Upper lobe of left lung (tissue), 6 donors: ENCODE measurements at regions not wholly inside any gene's neighbourhood (a gene's known extent, or its start where the extent isn't known, plus 50 kb on each side); places are given as distances from the start of the nearest gene placed in this dataset.
"Not testable (repeated sequence)": the region's sequence is repeated elsewhere in the genome, so short reads cannot be mapped to it uniquely, and the experiment has no call there.

Experiments used
- ATAC-seq, 2 donors: fragments of 200-7000 bp; cut with Tn5 transposase; one replicate each; pipeline ENCODE4 v1.9.1; 2022; ENCODE audit warnings: mild to moderate bottlenecking in 2 of 2, moderate library complexity in 2 of 2; ENCODE audit not compliant: low FRiP score in 2 of 2
- DNase-seq, 2 donors: peaks; one replicate each; pipeline ENCODE4 v3.0.0-alpha.2; 2019 to 2020
- H3K27ac ChIP-seq, 4 donors: fragments of 200-600 bp; sonication (generic); one replicate each; pipeline ENCODE4 v1.5.1; 2016 to 2019
- H3K27me3 ChIP-seq, 4 donors: fragments of 200-600 bp; sonication (generic); one replicate each; pipeline ENCODE4 v1.5.1; 2017 to 2019
- H3K36me3 ChIP-seq, 4 donors: fragments of 200-600 bp; sonication (generic); one replicate each; pipeline ENCODE4 v1.5.1; 2016 to 2019
- H3K4me1 ChIP-seq, 4 donors: fragments of 200-600 bp; sonication (generic); one replicate each; pipeline ENCODE4 v1.5.1; 2018 to 2019
- H3K4me3 ChIP-seq, 4 donors: fragments of 200-600 bp; sonication (generic); one replicate each; pipeline ENCODE4 v1.5.1; 2017 to 2019; ENCODE audit warnings: mild to moderate bottlenecking in 2 of 4, moderate library complexity in 1 of 4
- H3K9me3 ChIP-seq, 4 donors: fragments of 200-600 bp; sonication (generic); one replicate each; pipeline ENCODE4 v1.5.1; 2018 to 2019
- CTCF ChIP-seq, 6 experiments: fragments of 450-650 bp in 4 of 6; fragments of 200-600 bp in 2 of 6; sonication (generic) in 2 of 6; IDR thresholded peaks; one replicate each; pipeline ENCODE4 v1.5.1; 2016 to 2019; ENCODE audit warnings: antibody characterized with exemption in 6 of 6
- EP300 ChIP-seq, 4 donors: sonication (generic); formaldehyde crosslinking; IDR thresholded peaks; one replicate each; pipeline ENCODE4 v1.5.1; 2017; ENCODE audit warnings: antibody characterized with exemption in 4 of 4, control low read depth in 2 of 4
- POLR2A ChIP-seq, 4 donors: fragments of 450-650 bp; IDR thresholded peaks; one replicate each; pipeline ENCODE4 v1.5.1; 2016 to 2017; ENCODE audit warnings: antibody characterized with exemption in 4 of 4, mild to moderate bottlenecking in 2 of 4
- POLR2AphosphoS5 ChIP-seq, 2 donors: sonication (generic); formaldehyde crosslinking; IDR thresholded peaks; one replicate each; pipeline ENCODE4 v1.5.1; 2017; ENCODE audit warnings: antibody characterized with exemption in 2 of 2
- WGBS, 2 donors: methylation state at CpG; one replicate each; pipeline ENCODE4 v1.1.5; 2017 to 2018; 5-methylcytosine and 5-hydroxymethylcytosine counted together
- donor health status: DM: no; HTN: no; CAD: no; lungs with moderate emphysema.
- donor health status: DM: no; HTN: yes; CAD: no; lungs with severe emphysema.

GRCh38 chr15:98083203-98083910 lies 122.9 kb downstream of the ARRDC4 start:
- no peak overlapping the region for H3K27ac ChIP-seq
- no peaks in the 10 kb centered on the region for H3K4me1 ChIP-seq
- no peak for TF ChIP-seq CTCF (IDR thresholded peaks at IDR 0.05)
- no peak for TF ChIP-seq EP300 (IDR thresholded peaks at IDR 0.05)
- no peak for TF ChIP-seq POLR2AphosphoS5 (IDR thresholded peaks at IDR 0.05)
- no peak for TF ChIP-seq POLR2A (IDR thresholded peaks at IDR 0.05)
- ATAC-seq = no peak
- H3K4me3 ChIP-seq = no peak overlapping the region
- no peak for DNase-seq
- H3K9me3 ChIP-seq = peaks cover 0 to 4% (median 0%) of the 10 kb centered on the region in 4 donors
- WGBS, 2 donors = 63 to 76% methylated on average over 14 of the region's 14 CpGs
- H3K36me3 ChIP-seq = no peaks in the 10 kb centered on the region
- no peaks in the 10 kb centered on the region for H3K27me3 ChIP-seq

- 0 to 2% methylated on average over 2 of the region's 2 CpGs for WGBS, 2 donors
Observed at GRCh38 chr15:98085003-98085639, 124.6 kb downstream of the ARRDC4 start.

GRCh38 chr15:98088307-98088945 lies 127.9 kb downstream of the ARRDC4 start:
- H3K27ac ChIP-seq, H3K36me3 ChIP-seq, H3K4me1 ChIP-seq, H3K4me3 ChIP-seq, H3K9me3 ChIP-seq, H3K27me3 ChIP-seq: not testable (repeated sequence)
- ATAC-seq (peak; percentile 68 to 90), DNase-seq (peak in 1 of 2 donors; percentile 33)
- WGBS, 2 donors = 87 to 93% methylated on average over 25 of the region's 35 CpGs

More at GRCh38 chr15:98085003-98085639, 124.6 kb downstream of the ARRDC4 start:
- H3K36me3 ChIP-seq = no peaks in the 10 kb centered on the region
- no peak for ATAC-seq
- TF ChIP-seq CTCF (IDR thresholded peaks at IDR 0.05) = peak; percentile 46 to 69 (median 54)
- no peak for TF ChIP-seq EP300 (IDR thresholded peaks at IDR 0.05)
- no peaks in the 10 kb centered on the region for H3K4me1 ChIP-seq
- peaks cover 0 to 8% (median 0%) of the 10 kb centered on the region in 4 donors for H3K9me3 ChIP-seq
- H3K27ac ChIP-seq = no peak overlapping the region
- H3K27me3 ChIP-seq = no peaks in the 10 kb centered on the region
- DNase-seq = peak in 1 of 2 donors; percentile 29
- no peak overlapping the region for H3K4me3 ChIP-seq

GRCh38 chr15:98089352-98089751 lies 128.8 kb downstream of the ARRDC4 start:
- not testable (repeated sequence) for H3K4me3 ChIP-seq, H3K4me1 ChIP-seq, DNase-seq, H3K27ac ChIP-seq, H3K9me3 ChIP-seq, H3K27me3 ChIP-seq, ATAC-seq, H3K36me3 ChIP-seq
- WGBS, 2 donors = 76 to 90% methylated on average over 2 of the region's 9 CpGs

GRCh38 chr15:98097986-98098385 lies 137.5 kb downstream of the ARRDC4 start:
- H3K27ac ChIP-seq, H3K4me3 ChIP-seq, H3K9me3 ChIP-seq, H3K4me1 ChIP-seq, ATAC-seq, H3K36me3 ChIP-seq, DNase-seq, H3K27me3 ChIP-seq: not testable (repeated sequence)
- WGBS, 2 donors = 54 to 71% methylated on average over 2 of the region's 2 CpGs

- H3K27ac ChIP-seq, H3K4me3 ChIP-seq, ATAC-seq, DNase-seq, H3K4me1 ChIP-seq, H3K36me3 ChIP-seq, H3K9me3 ChIP-seq, H3K27me3 ChIP-seq: not testable (repeated sequence)
- 69 to 85% methylated on average over 6 of the region's 6 CpGs for WGBS, 2 donors
Observed at GRCh38 chr15:98100606-98101005, 140.1 kb downstream of the ARRDC4 start.

GRCh38 chr15:98103570-98103969 lies 143.1 kb downstream of the ARRDC4 start:
- WGBS, 2 donors = 88 to 92% methylated on average over 6 of the region's 6 CpGs
- ATAC-seq (no peak), DNase-seq (no peak)
- TF ChIP-seq EP300 (IDR thresholded peaks at IDR 0.05) = no peak
- TF ChIP-seq CTCF (IDR thresholded peaks at IDR 0.05) = no peak
- Histone ChIP-seq H3K4me3 (no peak overlapping the region), H3K9me3 (no peaks in the 10 kb centered on the region), H3K4me1 (no peaks in the 10 kb centered on the region), H3K27ac (no peak overlapping the region), H3K36me3 (no peaks in the 10 kb centered on the region), H3K27me3 (no peaks in the 10 kb centered on the region)

- H3K4me3 ChIP-seq, H3K36me3 ChIP-seq, H3K27ac ChIP-seq, H3K27me3 ChIP-seq, H3K4me1 ChIP-seq, H3K9me3 ChIP-seq: not testable (repeated sequence)
- peak in 1 of 2 donors; percentile 23 for ATAC-seq
- 93 to 94% methylated on average over 10 to 50 of the region's 53 CpGs for WGBS, 2 donors
- DNase-seq = peak in 1 of 2 donors; percentile 80
Observed at GRCh38 chr15:98104386-98105151, 144.1 kb downstream of the ARRDC4 start.
